ENCODE measurements at regions not wholly inside any gene's neighbourhood (a gene's known extent, or its start where the extent isn't known, plus 50 kb on each side); places are given as distances from the start of the nearest gene placed in this dataset.

GRCh38 chr18:78407466-78407844 lies 572.2 kb upstream of the SALL3 start:
- TF ChIP-seq CTCF (conservative IDR thresholded peaks at IDR 0.05; ENCODE audit: low read length) (no peak), EZH2phosphoT487 (IDR thresholded peaks at IDR 0.05; ENCODE audit: borderline replicate concordance, low read depth, low read length) (no peak)
